Activated naive CD8-positive, alpha-beta T cell treated with anti-CD3 and anti-CD28 coated beads, Interleukin-2, amount 10 ng/mL, durations not matched to agents 7 days and 5 days (primary cell): ENCODE measurements at regions not wholly inside any gene's neighbourhood (a gene's known extent, or its start where the extent isn't known, plus 50 kb on each side); places are given as distances from the start of the nearest gene placed in this dataset.
"Not testable (repeated sequence)": the region's sequence is repeated elsewhere in the genome, so short reads cannot be mapped to it uniquely, and the experiment has no call there.

Experiments used
- ATAC-seq: fragments of 150-1000 bp; cut with Tn5 transposase; one replicate; pipeline ENCODE4 v1.10.0; 2021; ENCODE audit warnings: low read depth, moderate library complexity
- POLR2A ChIA-PET: fragments of 350-600 bp; sonication (Branson Sonifier 250); formaldehyde crosslinking; loops from one replicate; lab custom pipeline; 2021; ENCODE audit warnings: antibody characterized with exemption; lab: Charles Lee
- DNase-seq: peaks from one replicate; pipeline ENCODE4 v3.0.0; 2021
- H3K27ac Mint-ChIP-seq: one replicate; pipeline ENCODE4 v1.8.0; 2022; ENCODE audit warnings: mild to moderate bottlenecking, mixed read lengths
- H3K27me3 Mint-ChIP-seq: one replicate; pipeline ENCODE4 v1.8.0; 2022; ENCODE audit warnings: mild to moderate bottlenecking, moderate library complexity, mixed read lengths
- H3K36me3 Mint-ChIP-seq: one replicate; pipeline ENCODE4 v1.8.0; 2021; ENCODE audit warnings: mild to moderate bottlenecking, mixed read lengths
- H3K4me1 Mint-ChIP-seq: one replicate; pipeline ENCODE4 v1.8.0; 2021; ENCODE audit warnings: mixed read lengths
- H3K4me3 Mint-ChIP-seq: one replicate; pipeline ENCODE4 v1.8.0; 2022; ENCODE audit warnings: mild to moderate bottlenecking, moderate library complexity, mixed read lengths
- H3K9me3 Mint-ChIP-seq: one replicate; pipeline ENCODE4 v1.8.0; 2021; ENCODE audit warnings: mixed read lengths

DNA sequence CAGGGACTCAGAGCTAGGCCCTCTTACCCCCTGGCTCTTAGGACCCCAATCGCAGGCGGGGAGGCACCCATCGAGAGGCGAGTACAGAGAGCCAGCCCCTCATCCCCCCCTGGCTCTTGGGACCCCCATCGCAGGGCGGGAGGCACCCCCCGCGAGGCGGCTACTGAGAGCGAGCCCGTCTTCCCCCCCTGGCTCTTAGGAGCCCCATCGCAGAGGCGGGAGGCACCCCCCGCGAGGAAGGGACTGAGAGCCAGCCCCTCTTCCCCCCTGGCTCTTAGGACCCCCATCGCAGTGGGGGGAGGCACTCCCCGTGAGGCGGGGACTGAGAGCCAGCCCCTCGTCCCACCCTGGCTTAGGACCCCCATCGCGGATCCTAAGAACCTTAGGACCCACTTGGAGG, 2422.1 kb upstream of the PCDH20 start:
- DNase-seq, H3K36me3 Mint-ChIP-seq, POLR2A ChIA-PET, H3K27me3 Mint-ChIP-seq, H3K4me1 Mint-ChIP-seq, H3K9me3 Mint-ChIP-seq, H3K27ac Mint-ChIP-seq, H3K4me3 Mint-ChIP-seq, ATAC-seq: not testable (repeated sequence)

DNA sequence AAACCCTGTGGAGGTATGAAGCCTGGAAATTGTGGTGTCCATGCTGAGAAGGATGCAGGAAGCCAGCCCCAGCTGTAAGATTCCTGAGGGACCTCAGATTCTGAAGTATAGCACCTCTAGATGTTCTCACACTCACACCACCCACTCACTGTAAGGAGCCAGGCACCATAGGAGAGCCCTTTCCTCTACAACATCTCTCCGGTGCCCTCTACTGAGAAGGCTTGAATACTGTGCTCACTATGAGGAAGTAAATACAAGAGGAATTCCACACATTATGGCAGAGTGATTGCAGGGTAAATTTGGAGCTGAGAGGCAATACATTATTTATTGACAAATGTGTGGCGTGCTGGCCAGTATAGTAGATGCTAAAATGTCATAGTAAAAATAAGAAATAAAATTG, 2414.0 kb upstream of the PCDH20 start:
- POLR2A ChIA-PET, H3K27me3 Mint-ChIP-seq, H3K4me3 Mint-ChIP-seq, H3K27ac Mint-ChIP-seq, H3K9me3 Mint-ChIP-seq, H3K4me1 Mint-ChIP-seq, ATAC-seq, H3K36me3 Mint-ChIP-seq, DNase-seq: not testable (repeated sequence)

DNA sequence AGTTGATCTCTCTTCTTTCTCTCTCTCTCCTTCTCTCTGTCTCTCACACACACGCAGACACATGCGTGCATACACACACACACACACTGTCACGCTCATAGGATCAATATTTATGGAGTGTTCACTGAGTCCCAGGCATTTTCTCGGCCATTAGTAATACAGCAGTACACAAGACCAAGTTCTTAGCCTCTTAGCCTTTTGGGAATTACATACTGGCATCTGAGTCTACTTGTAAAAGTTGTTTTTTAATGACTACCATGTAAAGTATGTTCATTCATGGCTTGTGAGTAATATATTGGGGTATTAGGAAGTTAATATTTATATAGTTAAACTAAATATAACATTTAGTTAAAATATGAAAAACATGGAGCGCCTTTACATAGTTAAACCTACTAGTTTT, 2406.1 kb upstream of the PCDH20 start:
- H3K9me3 Mint-ChIP-seq, H3K4me1 Mint-ChIP-seq, H3K36me3 Mint-ChIP-seq, H3K27ac Mint-ChIP-seq, POLR2A ChIA-PET, DNase-seq, H3K4me3 Mint-ChIP-seq, H3K27me3 Mint-ChIP-seq, ATAC-seq: not testable (repeated sequence)

DNA sequence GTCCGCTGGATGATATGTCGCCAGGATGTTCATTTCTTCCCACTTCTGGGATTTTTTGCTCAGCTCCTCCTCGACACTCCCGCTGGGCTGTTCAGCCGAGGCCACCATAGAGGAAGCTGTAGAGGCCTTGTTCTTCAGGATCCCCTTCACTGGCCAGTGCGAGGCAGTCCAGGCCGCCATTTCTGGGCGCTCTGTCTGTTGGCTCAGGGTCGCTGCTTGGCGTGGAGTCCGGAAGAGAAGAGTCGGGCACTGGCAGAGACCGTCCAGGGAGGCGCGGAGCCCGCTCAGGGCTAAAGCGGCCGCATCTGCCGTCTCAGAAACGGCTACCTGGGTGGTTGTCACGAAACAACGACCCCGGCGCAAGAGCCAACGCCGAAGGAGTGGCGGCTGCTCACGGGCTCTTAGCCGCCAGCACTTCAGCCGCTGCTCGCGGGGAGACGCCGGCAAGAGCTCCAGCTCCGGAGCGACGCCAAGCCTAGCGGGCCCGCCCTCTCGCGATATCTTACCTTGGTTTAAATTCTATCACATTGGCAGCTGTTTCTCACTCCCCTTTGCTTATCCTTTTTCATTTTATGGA, 2395.9 kb upstream of the PCDH20 start:
- H3K36me3 Mint-ChIP-seq, ATAC-seq, H3K4me1 Mint-ChIP-seq, DNase-seq, POLR2A ChIA-PET, H3K9me3 Mint-ChIP-seq, H3K27ac Mint-ChIP-seq, H3K27me3 Mint-ChIP-seq, H3K4me3 Mint-ChIP-seq: not testable (repeated sequence)

DNA sequence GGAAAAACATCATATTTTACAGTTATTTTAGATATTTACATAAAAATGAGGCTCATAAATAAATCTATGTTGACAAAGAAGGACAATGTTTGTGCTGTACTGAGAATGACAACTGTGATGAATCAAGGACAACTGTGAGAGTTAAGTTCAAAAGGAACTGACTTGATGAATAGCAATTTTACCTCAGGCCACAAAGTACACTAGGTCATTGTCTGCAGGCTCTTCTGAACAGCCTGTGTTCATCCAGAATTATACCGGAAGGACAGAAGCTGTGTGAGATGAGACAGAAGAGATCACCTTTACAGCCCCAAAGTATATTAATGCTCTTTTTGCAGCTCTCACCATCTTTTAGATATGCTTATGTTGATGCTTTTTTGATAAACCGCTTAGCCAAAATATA, 2375.5 kb upstream of the PCDH20 start:
- ATAC-seq, DNase-seq, H3K4me1 Mint-ChIP-seq, H3K9me3 Mint-ChIP-seq, H3K27ac Mint-ChIP-seq, H3K4me3 Mint-ChIP-seq, H3K27me3 Mint-ChIP-seq, POLR2A ChIA-PET, H3K36me3 Mint-ChIP-seq: not testable (repeated sequence)

DNA sequence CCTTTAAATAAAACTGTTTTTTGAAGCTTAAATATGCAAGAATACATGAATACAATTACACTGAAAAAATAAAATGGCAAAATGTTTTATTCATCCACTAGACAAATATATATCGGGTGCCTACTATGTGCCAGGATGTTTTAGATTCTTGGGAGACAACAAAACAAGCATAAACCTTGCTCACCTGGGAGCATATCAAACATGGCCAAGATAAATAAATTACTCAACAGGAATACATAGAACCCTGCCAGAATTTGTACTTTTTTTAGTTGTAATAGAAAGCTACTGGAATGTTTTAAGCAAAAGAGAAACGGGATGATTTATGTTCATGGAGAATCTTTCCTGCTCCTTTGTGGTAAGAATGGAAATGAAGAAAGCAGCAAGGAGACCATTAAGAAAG, 2358.5 kb upstream of the PCDH20 start:
- DNase-seq (no peak), ATAC-seq (no peak)
- Mint-ChIP-seq H3K4me1 (no peaks in the 10 kb centered on the region), H3K9me3 (peaks cover 2% of the 10 kb centered on the region), H3K4me3 (no peak overlapping the region), H3K27ac (no peak overlapping the region), H3K36me3 (no peaks in the 10 kb centered on the region), H3K27me3 (no peaks in the 10 kb centered on the region)
- POLR2A ChIA-PET: no interaction called here

DNA sequence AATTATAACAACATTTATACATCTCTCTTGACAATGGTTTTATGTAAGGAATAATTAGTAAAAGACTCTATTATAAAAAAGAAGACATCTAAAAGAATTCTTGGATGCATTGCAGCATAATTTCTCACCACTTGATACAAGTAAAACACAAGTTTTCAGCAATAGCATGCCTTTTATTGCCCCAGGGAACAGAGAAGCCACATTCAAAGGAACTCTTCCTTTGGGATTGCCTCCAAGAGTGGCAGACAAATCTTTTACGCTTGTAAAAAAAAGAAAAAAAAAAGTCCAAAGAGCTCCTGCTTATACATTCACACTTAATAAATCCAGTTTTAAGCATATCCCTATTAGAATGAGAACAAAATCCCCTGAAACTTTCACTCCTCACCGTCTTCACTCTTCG, 2357.8 kb upstream of the PCDH20 start:
- ATAC-seq (no peak), DNase-seq (no peak)
- POLR2A ChIA-PET: no interaction called here
- Mint-ChIP-seq H3K36me3 (no peaks in the 10 kb centered on the region), H3K4me1 (no peaks in the 10 kb centered on the region), H3K9me3 (peaks cover 2% of the 10 kb centered on the region), H3K4me3 (no peak overlapping the region), H3K27ac (no peak overlapping the region), H3K27me3 (no peaks in the 10 kb centered on the region)

DNA sequence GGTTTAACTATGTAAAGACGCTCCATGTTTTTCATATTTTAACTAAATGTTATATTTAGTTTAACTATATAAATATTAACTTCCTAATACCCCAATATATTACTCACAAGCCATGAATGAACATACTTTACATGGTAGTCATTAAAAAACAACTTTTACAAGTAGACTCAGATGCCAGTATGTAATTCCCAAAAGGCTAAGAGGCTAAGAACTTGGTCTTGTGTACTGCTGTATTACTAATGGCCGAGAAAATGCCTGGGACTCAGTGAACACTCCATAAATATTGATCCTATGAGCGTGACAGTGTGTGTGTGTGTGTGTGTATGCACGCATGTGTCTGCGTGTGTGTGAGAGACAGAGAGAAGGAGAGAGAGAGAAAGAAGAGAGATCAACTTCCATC, 2342.0 kb upstream of the PCDH20 start:
- H3K4me3 Mint-ChIP-seq, H3K4me1 Mint-ChIP-seq, H3K9me3 Mint-ChIP-seq, POLR2A ChIA-PET, H3K36me3 Mint-ChIP-seq, DNase-seq, ATAC-seq, H3K27me3 Mint-ChIP-seq, H3K27ac Mint-ChIP-seq: not testable (repeated sequence)

DNA sequence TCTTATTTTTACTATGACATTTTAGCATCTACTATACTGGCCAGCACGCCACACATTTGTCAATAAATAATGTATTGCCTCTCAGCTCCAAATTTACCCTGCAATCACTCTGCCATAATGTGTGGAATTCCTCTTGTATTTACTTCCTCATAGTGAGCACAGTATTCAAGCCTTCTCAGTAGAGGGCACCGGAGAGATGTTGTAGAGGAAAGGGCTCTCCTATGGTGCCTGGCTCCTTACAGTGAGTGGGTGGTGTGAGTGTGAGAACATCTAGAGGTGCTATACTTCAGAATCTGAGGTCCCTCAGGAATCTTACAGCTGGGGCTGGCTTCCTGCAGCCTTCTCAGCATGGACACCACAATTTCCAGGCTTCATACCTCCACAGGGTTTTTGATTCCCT, 2334.2 kb upstream of the PCDH20 start:
- ATAC-seq, H3K27me3 Mint-ChIP-seq, H3K4me1 Mint-ChIP-seq, H3K27ac Mint-ChIP-seq, POLR2A ChIA-PET, H3K9me3 Mint-ChIP-seq, H3K4me3 Mint-ChIP-seq, DNase-seq, H3K36me3 Mint-ChIP-seq: not testable (repeated sequence)

DNA sequence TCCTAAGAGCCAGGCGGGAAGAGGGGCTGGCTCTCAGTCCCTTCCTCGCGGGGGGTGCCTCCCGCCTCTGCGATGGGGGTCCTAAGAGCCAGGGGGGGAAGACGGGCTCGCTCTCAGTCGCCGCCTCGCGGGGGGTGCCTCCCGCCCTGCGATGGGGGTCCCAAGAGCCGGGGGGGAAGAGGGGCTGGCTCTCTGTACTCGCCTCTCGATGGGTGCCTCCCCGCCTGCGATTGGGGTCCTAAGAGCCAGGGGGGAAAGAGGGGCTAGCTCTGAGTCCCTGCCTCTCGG, 2326.1 kb upstream of the PCDH20 start:
- H3K4me3 Mint-ChIP-seq, POLR2A ChIA-PET, H3K27me3 Mint-ChIP-seq, H3K27ac Mint-ChIP-seq, H3K4me1 Mint-ChIP-seq, H3K9me3 Mint-ChIP-seq, DNase-seq, H3K36me3 Mint-ChIP-seq, ATAC-seq: not testable (repeated sequence)

DNA sequence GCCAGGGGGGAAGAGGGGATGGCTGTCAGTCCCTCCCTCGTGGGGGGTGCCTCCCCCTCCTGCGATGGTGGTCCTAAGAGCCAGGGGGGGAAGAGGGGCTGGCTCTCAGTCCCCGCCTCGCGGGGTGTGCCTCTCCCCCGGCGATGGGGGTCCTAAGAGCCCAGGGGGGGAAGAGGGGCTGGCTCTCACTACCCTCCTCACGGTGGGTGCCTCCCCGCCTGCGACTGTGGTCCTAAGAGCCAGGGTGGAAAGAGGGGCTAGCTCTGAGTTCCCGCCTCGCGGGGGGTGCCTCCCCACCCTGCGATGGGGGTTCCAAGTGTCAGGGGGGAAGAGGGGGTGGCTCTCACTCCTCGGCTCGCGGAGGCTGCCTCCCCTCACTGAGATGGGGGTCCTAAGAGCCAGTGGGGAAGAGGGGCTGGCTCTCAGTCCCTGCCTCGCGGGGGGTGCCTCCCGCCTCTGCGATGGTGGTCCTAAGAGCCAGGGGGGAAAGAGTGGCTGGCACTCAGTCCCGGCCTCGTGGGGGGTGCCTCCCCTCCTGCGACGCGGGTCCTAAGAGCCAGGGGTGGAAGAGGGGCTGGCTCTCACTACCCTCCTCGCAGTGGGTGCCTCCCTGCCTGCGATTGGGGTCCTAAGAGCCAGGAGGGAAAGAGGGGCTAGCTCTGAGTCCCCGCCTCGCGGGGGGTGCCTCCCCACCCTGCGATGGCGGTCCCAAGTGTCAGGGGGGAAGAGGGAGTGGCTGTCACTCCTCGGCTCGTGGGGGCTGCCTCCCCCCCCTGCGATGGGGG, 2325.6 kb upstream of the PCDH20 start:
- H3K4me3 Mint-ChIP-seq: no peak overlapping the region
- no peaks in the 10 kb centered on the region for H3K4me1 Mint-ChIP-seq
- POLR2A ChIA-PET: no interaction called here
- peaks cover 2% of the 10 kb centered on the region for H3K9me3 Mint-ChIP-seq
- H3K27ac Mint-ChIP-seq: no peak overlapping the region
- H3K36me3 Mint-ChIP-seq: no peaks in the 10 kb centered on the region
- DNase-seq (no peak), ATAC-seq (no peak)
- H3K27me3 Mint-ChIP-seq: no peaks in the 10 kb centered on the region

DNA sequence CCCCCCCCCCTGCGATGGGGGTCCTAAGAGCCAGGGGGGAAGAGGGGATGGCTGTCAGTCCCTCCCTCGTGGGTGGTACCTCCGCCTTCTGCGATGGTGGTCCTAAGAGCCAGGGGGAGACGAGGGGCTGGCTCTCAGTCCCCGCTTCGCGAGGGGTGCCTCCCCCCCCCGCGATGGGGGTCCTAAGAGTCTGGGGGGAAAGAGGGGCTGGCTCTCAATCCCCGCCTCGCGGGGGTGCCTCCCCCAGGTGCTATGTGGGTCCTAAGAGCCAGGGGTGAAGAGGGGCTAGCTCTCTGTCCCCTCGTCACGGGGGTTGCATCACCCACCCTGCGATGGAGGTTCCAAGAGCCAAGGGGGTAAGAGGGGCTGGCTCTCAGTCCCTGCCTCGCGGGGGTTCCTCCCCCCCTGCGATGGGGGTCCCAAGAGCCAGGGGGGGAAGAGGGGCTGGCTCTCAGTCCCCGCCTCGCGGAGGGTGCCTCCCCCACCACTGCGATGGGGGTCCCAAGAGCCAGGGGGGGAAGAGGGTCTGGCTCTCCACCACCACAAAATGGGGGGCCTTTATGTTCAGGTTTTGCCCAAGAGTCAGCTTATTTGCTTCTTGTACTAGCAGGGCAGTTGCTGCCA, 2323.6 kb upstream of the PCDH20 start:
- ATAC-seq, H3K4me1 Mint-ChIP-seq, POLR2A ChIA-PET, H3K4me3 Mint-ChIP-seq, H3K36me3 Mint-ChIP-seq, H3K27me3 Mint-ChIP-seq, DNase-seq, H3K9me3 Mint-ChIP-seq, H3K27ac Mint-ChIP-seq: not testable (repeated sequence)

DNA sequence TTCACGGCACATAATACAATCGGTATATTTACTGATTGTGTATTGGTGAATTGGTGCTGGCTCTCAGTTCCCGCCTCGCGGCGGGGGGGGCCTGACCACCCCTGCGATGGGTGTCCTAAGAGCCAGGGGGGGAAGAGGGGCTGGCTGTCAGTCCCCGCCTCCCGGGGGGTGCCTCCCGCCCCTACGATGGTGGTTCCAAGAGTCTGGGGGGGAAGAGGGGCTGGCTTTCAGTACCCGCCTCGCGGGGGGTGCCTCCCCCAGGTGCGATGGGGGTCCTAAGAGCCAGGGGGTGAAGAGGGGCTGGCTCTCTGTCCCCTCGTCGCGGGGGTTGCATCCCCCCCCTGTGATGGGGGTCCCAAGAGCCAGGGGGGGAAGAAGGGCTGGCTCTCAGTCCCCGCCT, 2321.8 kb upstream of the PCDH20 start:
- no peaks in the 10 kb centered on the region for H3K36me3 Mint-ChIP-seq
- DNase-seq: no peak
- no peak for ATAC-seq
- no peaks in the 10 kb centered on the region for H3K27me3 Mint-ChIP-seq
- POLR2A ChIA-PET: no interaction called here
- no peaks in the 10 kb centered on the region for H3K4me1 Mint-ChIP-seq
- H3K27ac Mint-ChIP-seq: no peak overlapping the region
- peaks cover 2% of the 10 kb centered on the region for H3K9me3 Mint-ChIP-seq
- no peak overlapping the region for H3K4me3 Mint-ChIP-seq

DNA sequence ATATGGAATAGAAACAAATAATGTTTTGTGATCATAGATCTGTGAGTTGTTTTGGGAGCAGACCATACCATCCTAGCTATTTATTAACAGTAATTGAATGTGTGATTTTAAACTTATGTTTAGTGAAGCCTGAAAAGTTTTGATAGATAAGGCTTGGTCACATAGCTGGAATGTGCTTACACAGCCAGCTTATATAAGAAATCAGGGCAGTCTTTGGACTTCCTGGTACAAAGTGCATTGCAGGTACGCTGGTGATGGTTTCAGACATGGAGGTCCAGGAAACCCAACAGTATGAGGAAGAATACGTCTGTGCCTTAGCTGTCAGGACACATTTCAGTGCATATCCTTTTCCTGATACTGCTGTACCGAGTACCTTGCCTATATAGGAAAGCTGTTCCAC, 2316.2 kb upstream of the PCDH20 start:
- ATAC-seq: no peak
- DNase-seq: no peak
- POLR2A ChIA-PET: no interaction called here

More for the DNA sequence above, 2316.2 kb upstream of the PCDH20 start:
- H3K4me3 Mint-ChIP-seq: no peak overlapping the region
- peaks cover under 1% of the 10 kb centered on the region for H3K9me3 Mint-ChIP-seq
- H3K27ac Mint-ChIP-seq: no peak overlapping the region
- no peaks in the 10 kb centered on the region for H3K36me3 Mint-ChIP-seq
- no peaks in the 10 kb centered on the region for H3K27me3 Mint-ChIP-seq
- H3K4me1 Mint-ChIP-seq: no peaks in the 10 kb centered on the region
